Hematopoietic multipotent progenitor cell treated with erythropoietin and hydrocortisone succinate and interleukin-3 and kit ligand, for 6 days (in vitro differentiated cells): ENCODE measurements at regions not wholly inside any gene's neighbourhood (a gene's known extent, or its start where the extent isn't known, plus 50 kb on each side); places are given as distances from the start of the nearest gene placed in this dataset.
"Not testable (repeated sequence)": the region's sequence is repeated elsewhere in the genome, so short reads cannot be mapped to it uniquely, and the experiment has no call there.

Experiments used
- DNase-seq: peaks from one replicate; pipeline ENCODE4 v3.0.0-alpha.2; 2015

DNA sequence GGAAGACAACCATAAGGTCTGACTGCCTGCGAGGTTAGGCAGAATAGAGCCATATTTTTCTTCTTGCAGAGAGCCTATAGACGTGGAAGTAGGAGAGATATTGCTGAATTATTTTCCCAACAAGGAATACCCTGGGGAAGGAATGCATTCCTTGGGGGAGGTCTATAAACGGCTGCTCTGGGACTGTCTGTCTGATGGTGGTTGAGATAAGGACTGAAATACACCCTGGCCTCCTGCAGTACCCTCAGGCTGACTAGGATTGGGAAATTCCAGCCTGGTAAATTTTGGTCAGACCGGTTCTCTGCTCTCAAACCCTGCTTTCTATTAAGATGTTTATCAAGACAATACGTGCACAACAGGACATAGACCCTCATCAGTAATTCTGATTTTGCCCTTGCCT lies 617.5 kb upstream of the GRIN3A start:
- DNase-seq, result no peak

DNA sequence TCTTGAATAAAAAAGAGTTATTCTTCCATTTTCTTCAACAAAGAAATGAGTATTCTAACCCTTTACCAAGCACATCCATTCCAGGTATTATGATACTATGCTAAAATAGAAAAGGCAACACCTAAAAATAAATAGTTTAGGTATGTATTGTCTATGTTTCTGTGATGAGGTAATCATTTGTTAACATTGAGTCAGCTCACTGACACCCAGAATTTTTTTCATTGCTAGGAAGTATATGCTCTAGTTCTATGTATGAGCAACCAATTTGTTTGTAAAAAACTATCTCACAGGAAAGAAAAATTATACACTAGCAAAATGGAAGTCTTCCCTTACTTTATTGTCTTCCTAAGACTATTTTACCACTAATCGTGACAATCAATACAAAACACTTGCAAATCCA lies 615.6 kb upstream of the GRIN3A start:
- DNase-seq, result no peak

DNA sequence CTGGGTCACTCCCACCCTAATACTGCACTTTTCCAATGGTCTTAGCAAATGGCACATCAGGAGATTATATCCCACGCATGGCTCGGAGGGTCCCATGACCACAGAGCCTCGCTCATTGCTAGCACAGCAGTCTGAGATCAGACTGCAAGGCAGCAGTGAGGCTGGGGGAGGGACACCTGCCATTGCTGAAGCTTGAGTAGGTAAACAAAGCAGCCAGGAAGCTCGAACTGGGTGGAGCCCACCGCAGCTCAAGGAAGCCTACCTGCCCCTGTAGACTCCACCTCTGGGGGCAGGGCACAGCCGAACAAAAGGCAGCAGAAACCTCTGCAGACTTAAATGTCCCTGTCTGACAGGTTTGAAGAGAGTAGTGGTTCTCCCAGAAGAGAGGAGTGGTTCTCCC lies 599.0 kb upstream of the GRIN3A start:
- DNase-seq, result not testable (repeated sequence)

DNA sequence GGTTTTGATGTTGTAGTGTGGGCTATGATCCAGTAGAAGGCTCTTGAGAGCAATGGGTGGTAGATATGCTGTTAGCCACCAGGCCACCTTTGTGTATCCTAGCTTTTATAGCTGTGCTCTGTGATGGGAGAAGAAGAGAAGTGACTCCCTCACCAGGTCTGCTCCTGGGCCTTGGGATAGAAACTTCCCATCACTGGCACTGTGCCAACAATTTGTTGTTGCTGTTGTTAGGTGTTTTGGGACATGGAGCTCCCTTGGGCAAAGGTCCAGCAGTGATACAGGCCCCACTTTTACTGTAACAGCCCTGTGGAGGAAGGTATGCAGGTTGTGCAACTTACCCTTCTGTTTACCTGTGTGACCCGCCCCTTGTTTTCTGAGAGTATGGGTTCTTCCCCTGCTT lies 570.9 kb upstream of the GRIN3A start:
- peak; percentile 0 for DNase-seq

DNA sequence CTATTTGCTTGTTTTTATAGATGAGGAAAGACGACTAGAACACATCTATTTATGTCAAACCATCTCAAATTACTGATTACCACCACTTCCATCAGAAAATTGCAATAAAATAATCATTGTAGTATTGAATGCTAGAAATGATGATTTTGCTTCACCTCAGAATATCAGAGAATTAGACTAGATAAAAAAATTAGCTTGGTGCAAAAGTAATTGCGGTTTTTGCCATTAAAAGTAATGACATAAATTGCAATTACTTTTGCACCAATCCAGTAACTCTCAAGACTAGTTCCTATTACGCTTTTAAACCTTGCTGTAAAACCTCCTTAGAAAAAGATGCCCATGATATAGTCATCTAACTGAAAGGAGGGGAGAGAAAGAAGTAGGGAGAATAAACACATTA lies 556.7 kb upstream of the GRIN3A start:
- no peak for DNase-seq

DNA sequence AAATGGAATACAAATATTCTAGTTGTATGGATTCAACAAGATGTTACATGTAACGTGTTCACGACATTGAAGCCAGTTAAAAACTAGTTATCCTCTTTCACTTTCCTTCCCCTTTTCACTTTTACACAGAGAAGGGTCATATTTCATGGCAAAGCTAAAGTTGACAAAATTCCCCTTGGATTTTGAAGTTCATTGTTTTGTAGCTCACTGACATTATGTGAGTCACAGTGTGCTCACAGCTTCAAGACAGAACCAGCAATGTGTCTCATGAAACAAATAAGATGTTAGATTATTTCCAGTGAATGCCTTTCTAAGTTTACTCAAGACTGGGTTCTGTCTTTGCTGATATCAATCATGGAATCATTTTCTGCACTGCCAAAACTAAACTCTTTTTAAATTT lies 535.5 kb upstream of the GRIN3A start:
- DNase-seq, result no peak

DNA sequence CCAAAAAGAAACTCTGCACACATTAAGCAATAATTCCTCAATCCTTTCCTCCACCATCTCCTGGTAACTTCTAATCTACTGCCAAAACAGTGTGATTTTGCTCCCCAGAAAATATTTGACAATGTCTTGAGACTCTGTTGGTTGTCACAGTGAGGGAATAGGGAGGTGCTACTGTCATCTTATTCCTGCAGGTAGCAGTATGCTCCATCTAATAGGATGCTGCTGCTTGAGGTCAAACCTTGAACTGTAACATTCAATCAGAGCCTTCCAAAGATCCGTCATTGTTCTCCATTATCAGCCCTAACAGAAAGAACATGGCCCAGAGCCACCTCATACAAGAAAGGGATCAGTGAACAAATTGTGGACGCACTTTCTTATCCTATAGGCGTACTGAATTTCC lies 514.7 kb upstream of the GRIN3A start:
- no peak for DNase-seq

DNA sequence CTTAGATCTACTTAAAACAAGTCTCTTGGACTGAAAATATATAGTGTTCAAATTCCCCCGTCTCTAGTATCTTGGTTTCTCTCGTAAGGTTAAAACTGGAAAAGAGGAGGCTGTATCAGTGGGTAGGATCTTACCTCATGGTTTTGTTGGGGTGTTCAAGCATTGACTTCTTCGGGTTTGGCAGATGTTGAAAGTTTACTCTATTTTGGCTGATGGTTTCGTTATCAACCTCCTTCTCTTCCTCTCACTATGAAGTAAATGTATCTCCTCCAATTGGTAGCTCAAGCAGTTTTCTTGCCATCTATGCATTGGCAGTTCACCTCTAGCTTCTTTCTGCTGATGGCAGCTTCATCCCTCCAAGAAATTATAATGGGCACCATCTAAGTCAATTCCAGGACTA lies 506.5 kb upstream of the GRIN3A start:
- DNase-seq, result no peak

DNA sequence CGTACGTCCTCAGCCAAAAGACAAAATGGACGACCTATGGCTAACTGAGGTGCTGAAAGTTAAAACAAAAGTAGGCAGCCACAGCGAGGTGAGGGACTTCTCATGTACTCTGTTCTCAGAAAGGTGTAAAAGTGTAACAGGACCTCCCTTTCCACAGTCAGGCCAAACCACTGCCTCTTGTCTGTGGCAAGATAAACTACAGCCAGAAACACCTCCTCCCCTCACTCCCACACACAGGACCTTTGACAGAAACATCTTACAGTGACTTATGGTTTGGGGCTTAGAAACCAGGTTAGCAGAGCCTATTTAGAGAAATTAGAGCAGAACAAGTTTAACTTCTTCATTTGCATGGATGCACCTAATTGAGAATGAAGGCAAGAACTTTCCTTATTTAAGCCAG lies 499.1 kb upstream of the GRIN3A start:
- DNase-seq, result no peak

DNA sequence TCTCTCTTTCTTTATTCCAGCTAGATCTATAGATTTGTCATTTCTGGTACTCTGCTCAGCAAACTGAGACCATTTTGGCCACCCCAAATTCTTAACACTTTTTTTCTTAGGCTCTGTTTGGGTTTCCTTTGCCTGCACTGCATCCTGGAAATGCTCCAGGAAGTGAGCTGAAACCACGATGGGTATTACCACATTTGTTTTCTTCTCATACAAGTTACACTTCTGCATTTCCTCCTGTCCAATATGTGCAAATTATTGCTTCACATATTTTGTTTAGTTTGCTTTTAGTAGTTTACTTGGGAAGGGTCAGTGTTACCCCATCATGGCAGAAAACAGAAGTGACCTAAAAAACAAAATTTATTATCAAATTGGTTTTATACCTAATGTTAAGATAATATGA lies 498.6 kb upstream of the GRIN3A start:
- no peak for DNase-seq

DNA sequence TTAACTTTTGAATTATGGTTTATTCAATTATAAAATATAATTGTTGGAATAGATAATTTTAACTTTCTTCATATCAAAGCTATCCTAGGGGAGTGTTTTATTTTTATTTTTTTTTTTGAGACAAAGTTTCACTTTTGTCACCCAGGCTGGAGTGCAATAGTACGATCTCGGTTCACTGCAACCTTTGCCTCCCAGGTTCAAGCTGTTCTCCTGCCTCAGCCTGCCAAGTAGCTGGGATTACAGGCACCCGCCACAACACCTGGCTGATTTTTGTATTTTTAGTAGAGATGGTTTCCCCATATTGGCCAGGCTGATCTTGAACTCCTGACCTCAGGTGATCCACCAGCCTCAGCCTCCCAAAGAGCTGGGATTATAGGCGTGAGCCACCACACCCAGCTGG lies 489.0 kb upstream of the GRIN3A start:
- not testable (repeated sequence) for DNase-seq

DNA sequence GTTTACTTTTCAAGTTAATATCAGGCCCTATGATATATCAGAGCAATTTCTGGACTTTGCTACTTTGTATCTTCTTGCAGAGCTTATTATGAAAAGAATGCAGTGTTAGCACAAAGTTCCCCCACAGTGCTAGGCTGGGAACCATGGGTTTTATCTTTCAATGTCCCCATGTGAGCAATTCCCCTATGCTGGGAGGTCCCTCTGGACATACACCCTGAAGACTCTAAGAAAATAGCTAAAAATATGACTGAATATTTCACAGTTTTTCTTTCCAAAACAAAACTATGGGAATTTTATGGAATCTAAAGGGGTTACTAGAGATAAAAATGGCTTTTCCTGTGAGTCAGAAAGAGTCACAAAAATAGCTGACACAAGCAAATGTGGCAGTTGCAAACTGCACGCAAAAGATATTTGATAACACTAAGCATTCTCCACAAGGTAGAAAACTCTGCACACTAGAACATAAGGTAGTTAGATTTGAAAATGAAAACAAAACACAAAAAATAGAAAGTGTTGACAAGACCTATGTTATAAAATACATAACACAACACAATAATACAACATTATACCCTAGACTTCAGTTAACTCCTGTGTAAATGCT lies 487.5 kb upstream of the GRIN3A start:
- DNase-seq, result no peak

DNA sequence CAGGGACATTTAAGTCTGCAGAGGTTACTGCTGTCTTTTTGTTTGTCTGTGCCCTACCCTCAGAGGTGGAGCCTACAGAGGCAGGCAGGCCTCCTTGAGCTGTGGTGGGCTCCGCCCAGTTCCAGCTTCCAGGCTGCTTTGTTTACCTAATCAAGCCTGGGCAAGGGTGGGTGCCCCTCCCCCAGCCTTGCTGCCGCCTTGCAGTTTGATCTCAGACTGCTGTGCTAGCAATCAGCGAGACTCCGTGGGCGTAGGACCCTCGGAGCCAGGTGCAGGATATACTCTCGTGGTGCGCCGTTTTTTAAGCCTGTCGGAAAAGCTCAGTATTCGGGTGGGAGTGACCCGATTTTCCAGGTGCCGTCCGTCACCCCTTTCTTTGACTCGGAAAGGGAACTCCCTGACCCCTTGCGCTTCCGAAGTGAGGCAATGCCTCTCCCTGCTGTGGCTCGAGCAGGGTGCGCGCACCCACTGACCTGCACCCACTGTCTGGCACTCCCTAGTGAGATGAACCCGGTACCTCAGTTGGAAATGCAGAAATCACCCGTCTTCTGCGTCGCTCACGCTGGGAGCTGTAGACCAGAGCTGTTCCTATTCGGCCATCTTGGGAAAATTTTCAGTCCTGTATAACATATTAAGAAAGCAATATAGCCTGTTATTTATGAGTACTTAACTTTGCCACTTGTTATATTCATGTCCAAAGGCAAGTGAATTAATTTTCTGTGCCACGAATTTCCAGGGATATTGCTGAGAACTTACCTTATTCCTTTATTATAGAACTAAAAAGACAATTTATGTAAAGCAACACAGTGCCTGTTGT lies 485.1 kb upstream of the GRIN3A start:
- DNase-seq, result not testable (repeated sequence)

DNA sequence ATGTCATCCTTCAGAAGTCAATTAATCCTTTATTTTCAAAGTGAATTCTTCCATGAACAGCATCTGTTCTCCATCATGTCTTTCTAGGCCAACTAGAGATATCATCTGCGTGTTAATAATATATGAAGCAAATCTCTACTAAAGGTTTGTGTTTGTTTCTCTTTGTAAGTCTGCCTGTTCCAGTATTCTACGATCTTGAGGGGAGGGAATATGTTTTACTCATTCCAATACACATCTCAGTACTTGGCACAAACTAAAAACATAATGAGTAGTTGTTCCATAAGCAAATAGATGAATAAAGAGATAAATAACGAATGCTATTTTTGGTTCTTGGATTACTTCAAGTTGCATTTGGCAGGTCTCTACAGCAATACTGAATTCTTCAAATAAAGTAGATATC lies 470.7 kb upstream of the GRIN3A start:
- no peak for DNase-seq

DNA sequence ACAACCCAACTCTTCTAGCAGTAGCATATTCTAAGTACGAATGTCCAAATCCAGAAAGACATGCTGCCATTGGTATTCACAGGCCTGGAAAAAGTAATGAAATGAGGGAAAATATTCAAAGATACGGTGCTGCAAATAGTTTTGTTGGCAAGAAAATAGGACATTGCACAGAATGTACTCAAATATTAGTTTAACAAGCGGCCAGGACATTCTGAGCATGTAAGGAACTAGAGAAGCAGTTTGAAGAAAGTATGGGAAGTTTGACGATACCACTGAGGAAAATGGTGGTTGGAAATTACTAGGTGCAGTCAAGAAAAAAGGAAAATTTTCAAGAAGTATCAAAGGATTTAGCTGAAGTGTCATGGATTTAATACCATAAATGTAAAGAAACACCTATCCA lies 468.0 kb upstream of the GRIN3A start:
- no peak for DNase-seq

DNA sequence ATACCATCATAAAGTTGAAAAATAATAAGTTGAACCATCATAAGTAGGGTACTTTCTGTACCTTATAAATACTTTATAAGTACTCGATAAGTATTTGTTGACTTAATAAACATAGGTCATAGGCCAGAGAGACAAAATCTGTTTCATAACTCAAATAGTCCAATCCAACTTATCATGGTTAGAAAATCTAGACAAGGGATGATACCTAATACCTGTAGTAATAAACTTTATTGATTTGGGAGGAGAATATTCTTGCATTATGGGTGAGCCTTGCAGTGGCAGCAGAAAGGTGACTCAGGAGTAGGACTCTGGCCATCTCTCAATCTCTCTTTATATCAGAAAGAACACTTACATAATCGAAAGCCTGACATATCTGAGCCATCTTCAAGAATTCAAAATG lies 466.8 kb upstream of the GRIN3A start:
- no peak for DNase-seq

DNA sequence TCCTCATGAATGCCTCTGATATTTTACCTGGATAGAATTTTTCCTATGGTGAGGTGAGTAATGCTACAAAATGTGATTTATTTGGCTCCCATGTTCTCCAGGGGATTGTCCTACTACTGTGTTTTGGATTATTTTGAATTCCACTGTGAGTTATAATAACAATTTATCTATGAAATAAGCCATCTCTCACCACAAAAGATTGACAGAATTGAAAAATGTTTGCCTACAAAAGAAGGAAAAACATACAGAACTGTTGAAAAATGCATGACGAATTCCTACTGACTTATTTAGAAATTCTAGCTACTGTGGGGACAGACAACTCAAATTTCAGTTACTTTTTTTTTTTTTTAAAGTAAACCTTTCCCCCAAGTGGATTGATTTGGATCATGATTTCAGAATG lies 463.7 kb upstream of the GRIN3A start:
- no peak for DNase-seq

DNA sequence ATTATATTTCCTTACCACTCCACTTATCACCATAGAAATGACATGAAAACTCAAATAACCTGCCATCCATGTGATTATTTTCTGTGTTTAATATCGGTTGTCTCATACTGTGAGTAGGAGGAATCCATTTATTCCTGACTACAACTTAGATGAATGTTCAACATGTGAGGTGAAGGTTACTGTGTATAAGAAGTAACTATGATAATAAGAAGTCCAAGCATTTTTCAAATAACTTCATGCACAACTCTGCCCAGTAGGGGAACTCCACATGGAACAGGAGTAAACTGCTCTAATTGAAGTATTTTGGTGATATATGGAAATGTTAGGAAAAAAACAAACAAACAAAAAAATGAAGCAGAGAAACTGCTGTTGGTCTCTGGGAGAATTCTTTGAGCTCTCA lies 447.5 kb upstream of the GRIN3A start:
- DNase-seq, result no peak

DNA sequence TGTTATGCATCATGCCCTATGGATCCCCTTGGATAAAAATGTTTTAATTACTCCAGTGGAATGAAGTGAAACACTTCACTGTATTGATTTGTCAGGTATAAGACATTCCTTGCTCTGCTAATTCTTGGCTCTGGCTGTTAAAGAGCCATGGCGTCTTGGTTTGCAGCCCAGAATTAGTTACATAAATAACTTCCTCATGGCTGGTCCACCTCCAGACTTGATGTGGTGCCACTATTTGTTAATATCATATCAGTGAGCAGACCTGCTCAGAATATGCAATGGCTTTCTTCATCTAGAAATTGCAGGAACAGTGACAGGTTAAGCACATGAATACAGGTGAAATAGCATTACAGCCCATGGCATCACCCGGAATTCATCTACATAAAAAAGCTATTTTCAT lies 446.9 kb upstream of the GRIN3A start:
- no peak for DNase-seq

DNA sequence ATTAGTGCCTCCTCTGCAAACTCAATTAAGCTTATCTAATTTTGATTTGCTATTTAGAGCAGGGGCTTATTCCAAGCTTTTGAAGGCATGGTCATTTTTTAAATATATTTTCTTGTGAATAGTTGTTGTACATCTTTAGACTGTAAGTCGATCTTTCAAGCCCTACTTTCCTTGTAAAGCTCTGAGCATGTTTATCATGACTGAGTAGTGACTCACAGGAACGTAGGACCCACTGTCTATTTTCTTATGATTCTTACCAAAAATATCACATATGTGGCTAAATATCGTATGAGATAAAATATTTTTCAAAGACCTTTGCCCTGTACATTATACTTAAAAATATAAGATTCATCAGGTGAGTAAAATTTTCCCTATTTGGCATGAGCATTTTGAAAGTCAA lies 440.4 kb upstream of the GRIN3A start:
- no peak for DNase-seq

DNA sequence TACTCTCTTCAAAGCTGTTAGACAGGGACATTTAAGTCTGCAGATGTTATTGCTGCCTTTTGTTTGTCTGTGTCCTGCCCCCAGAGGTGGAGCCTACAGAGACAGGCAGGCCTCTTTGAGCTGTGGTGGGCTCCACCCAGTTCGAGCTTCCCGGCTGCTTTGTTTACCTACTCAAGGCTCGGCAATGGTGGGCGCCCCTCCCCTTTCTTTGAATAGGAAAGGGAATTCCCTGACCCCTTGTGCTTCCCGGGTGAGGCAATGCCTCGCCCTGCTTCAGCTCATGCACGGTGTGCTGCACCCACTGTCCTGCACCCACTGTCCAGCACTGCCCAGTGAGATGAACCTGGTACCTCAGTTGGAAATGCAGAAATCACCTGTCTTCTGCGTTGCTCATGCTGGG lies 435.8 kb upstream of the GRIN3A start:
- not testable (repeated sequence) for DNase-seq

DNA sequence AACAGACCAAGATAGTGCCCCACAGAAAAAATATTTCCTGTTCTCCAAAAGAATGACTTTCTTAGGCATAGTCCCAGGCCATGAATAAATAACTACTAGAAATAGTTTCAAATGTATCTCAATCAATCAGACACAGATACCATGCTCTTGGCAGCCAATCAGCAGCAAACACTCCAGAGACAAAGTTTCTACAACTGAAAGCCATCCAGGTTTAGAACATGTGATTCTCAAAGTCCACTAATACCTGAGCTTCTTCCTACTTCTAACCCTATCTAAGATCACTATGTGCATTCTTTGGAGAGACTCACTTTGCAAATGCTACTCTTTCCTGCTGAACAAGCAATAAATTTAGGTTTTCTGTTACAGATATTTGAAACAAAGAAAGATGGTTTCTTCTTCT lies 425.8 kb upstream of the GRIN3A start:
- DNase-seq, result no peak

DNA sequence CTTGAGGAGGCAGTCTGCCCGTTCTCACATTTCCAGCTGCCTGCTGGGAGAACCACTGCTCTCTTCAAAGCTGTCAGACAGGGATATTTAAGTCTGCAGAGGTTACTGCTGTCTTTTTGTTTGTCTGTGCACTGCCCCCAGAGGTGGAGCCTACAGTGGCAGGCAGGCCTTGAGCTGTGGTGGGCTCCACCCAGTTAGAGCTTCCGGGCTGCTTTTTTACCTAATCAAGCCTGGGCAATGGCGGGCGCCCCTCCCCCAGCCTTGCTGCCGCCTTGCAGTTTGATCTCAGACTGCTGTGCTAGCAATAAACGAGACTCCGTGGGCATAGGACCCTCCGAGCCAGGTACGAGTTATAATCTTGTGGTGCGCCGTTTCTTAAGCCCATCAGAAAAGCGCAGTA lies 414.6 kb upstream of the GRIN3A start:
- not testable (repeated sequence) for DNase-seq

DNA sequence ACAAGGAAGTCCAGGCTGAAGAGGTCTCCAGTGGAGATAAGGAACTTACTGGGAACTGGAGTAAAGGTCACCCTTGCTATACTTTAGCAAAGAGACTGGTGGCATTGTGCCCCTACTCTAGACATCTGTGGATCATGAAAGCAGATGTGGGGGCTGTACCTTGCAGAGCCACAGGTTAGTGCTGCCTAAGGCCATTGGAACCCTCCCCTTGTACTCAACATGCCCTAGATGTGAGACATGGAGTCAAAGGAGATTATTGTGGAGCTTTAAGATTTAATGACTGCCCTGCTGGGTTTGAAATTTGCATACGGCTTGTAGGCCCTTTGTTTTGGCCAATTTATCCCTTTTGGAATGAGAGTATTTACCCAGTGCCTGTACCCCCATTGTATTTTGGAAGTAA lies 397.3 kb upstream of the GRIN3A start:
- no peak for DNase-seq

DNA sequence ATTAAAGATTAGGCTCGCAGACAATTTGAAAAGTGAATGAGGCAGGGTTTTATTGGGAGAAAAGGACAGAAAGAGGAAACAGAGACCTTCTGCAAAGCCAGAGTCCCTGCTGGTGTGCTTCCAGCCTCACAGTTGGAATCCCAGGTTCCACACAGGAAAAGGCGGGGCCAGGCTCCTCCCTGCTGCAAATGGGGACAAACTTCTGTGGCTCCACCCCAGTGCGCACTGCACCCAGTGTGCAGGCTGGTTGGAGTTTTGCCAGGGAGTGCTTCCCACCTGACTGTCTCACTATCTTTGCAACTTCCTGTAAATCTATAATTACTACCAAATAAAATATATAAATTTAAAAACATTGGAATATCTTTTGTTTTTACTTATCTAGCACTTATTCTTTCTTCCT lies 386.0 kb upstream of the GRIN3A start:
- DNase-seq, result no peak
